Keratinocyte (primary cell): ENCODE measurements at regions not wholly inside any gene's neighbourhood (a gene's known extent, or its start where the extent isn't known, plus 50 kb on each side); places are given as distances from the start of the nearest gene placed in this dataset.
A peak's percentile ranks its signal among the peaks of the same experiment; 100 is the strongest.

Source experiments
- DNase-seq: peaks from one replicate; pipeline ENCODE4 v3.0.0-alpha.2; 2011; ENCODE audit warnings: low read depth, missing footprints, low spot score
- FAIRE-seq: peaks from 2 replicates; lab custom pipeline; 2011; peaks lifted over from hg19 to GRCh38; lab: Jason Lieb, UNC
- H2AFZ ChIP-seq: 2 replicates; pipeline ENCODE4 v1.6.0; 2012; ENCODE audit warnings: low read length, control low read depth, inconsistent platforms; ENCODE audit not compliant: control insufficient read depth
- H3K27ac ChIP-seq: 2 replicates; pipeline ENCODE4 v1.5.1; 2011; ENCODE audit warnings: low read length; ENCODE audit not compliant: control insufficient read depth, insufficient read depth
- H3K27me3 ChIP-seq: 3 replicates; pipeline ENCODE4 v1.6.0; 2011; ENCODE audit warnings: low read length; ENCODE audit not compliant: control insufficient read depth, insufficient read depth; ENCODE audit errors: extremely low read depth
- H3K36me3 ChIP-seq, 2 experiments: 2 replicates in 1 of 2; 3 replicates in 1 of 2; pipeline ENCODE4 v1.5.1; 2011; ENCODE audit warnings: low read length in 2 of 2, mild to moderate bottlenecking in 1 of 2; ENCODE audit not compliant: control insufficient read depth in 2 of 2, insufficient read depth in 2 of 2; ENCODE audit errors: extremely low read depth in 1 of 2
- H3K4me1 ChIP-seq: 3 replicates; pipeline ENCODE4 v1.5.1; 2011; ENCODE audit warnings: low read length; ENCODE audit not compliant: control insufficient read depth, insufficient read depth; ENCODE audit errors: extremely low read depth
- H3K4me2 ChIP-seq: 3 replicates; pipeline ENCODE4 v1.6.0; 2011; ENCODE audit warnings: low read depth, low read length; ENCODE audit not compliant: control insufficient read depth, insufficient read depth; ENCODE audit errors: extremely low read depth
- H3K4me3 ChIP-seq, 3 experiments: fragments of 200-600 bp in 1 of 3; sonication (generic) in 1 of 3; 2 replicates in 2 of 3; 3 replicates in 1 of 3; pipeline ENCODE4 v1.5.1; 2011 to 2016; ENCODE audit warnings: low read length in 3 of 3, mild to moderate bottlenecking in 3 of 3, control low read depth in 2 of 3, inconsistent platforms in 1 of 3, low read depth in 1 of 3, mixed read lengths in 1 of 3, mixed run types in 1 of 3, moderate library complexity in 1 of 3; ENCODE audit not compliant: control insufficient read depth in 2 of 3, insufficient read depth in 2 of 3; ENCODE audit errors: extremely low read depth in 1 of 3
- H3K79me2 ChIP-seq: 2 replicates; pipeline ENCODE4 v1.6.0; 2012; ENCODE audit warnings: low read length; ENCODE audit not compliant: control insufficient read depth, insufficient read depth
- H3K9ac ChIP-seq: 3 replicates; pipeline ENCODE4 v1.6.0; 2011; ENCODE audit warnings: low read length; ENCODE audit not compliant: control insufficient read depth, insufficient read depth; ENCODE audit errors: extremely low read depth
- H3K9me1 ChIP-seq: 3 replicates; pipeline ENCODE4 v1.6.0; 2011; ENCODE audit warnings: low read length; ENCODE audit not compliant: control insufficient read depth, insufficient read depth; ENCODE audit errors: extremely low read depth
- H3K9me3 ChIP-seq: 2 replicates; pipeline ENCODE4 v1.5.1; 2012; ENCODE audit warnings: low read depth, low read length; ENCODE audit not compliant: control insufficient read depth
- H4K20me1 ChIP-seq: 3 replicates; pipeline ENCODE4 v1.6.0; 2011; ENCODE audit warnings: low read length; ENCODE audit not compliant: control insufficient read depth, insufficient read depth; ENCODE audit errors: extremely low read depth
- EZH2 ChIP-seq: IDR thresholded peaks from one replicate; pipeline ENCODE4 v1.6.1; 2012; ENCODE audit warnings: inconsistent platforms, mild to moderate bottlenecking, low read length, moderate library complexity
- dilution Hi-C: fragments of 300-500 bp; cut with MboI; formaldehyde crosslinking; loops from one replicate; pipeline ENCODE4 v1.7.0; 2020; ENCODE audit warnings: low sequenced_read_pairs; ENCODE audit not compliant: extremely low pct_ligation_motif_present
- TF ChIP-seq, protein P1 (sequence below), 3 experiments: IDR thresholded peaks in 1 of 3; conservative IDR thresholded peaks in 1 of 3; optimal IDR thresholded peaks in 1 of 3; 2 replicates in 2 of 3; 3 replicates in 1 of 3; pipeline versions ENCODE3 to v1.5.1; 2011; ENCODE audit warnings: low read length in 3 of 3, mild to moderate bottlenecking in 3 of 3, moderate library complexity in 2 of 3, control low read depth in 1 of 3, inconsistent platforms in 1 of 3; ENCODE audit not compliant: insufficient read depth in 2 of 3; ENCODE audit errors: extremely low read depth in 1 of 3

GRCh38 chr16:48959204-48959603 is 322.4 kb downstream of the CBLN1 start:
- peak; percentile 45 for DNase-seq
- Histone ChIP-seq H3K79me2 (no peaks in the 10 kb centered on the region), H3K9me1 (no peaks in the 10 kb centered on the region), H3K4me3 (no peak overlapping the region), H3K4me1 (peaks cover 45% of the 10 kb centered on the region), H3K9me3 (no peaks in the 10 kb centered on the region), H3K27ac (no peak overlapping the region), H3K36me3 (no peaks in the 10 kb centered on the region), H4K20me1 (no peaks in the 10 kb centered on the region), H2AFZ (no peak overlapping the region), H3K27me3 (no peaks in the 10 kb centered on the region), H3K9ac (no peak overlapping the region), H3K4me2 (no peak overlapping the region)
- peak; percentile 92 for FAIRE-seq
- dilution Hi-C loops: no loop called here
- TF ChIP-seq, protein P1, sequence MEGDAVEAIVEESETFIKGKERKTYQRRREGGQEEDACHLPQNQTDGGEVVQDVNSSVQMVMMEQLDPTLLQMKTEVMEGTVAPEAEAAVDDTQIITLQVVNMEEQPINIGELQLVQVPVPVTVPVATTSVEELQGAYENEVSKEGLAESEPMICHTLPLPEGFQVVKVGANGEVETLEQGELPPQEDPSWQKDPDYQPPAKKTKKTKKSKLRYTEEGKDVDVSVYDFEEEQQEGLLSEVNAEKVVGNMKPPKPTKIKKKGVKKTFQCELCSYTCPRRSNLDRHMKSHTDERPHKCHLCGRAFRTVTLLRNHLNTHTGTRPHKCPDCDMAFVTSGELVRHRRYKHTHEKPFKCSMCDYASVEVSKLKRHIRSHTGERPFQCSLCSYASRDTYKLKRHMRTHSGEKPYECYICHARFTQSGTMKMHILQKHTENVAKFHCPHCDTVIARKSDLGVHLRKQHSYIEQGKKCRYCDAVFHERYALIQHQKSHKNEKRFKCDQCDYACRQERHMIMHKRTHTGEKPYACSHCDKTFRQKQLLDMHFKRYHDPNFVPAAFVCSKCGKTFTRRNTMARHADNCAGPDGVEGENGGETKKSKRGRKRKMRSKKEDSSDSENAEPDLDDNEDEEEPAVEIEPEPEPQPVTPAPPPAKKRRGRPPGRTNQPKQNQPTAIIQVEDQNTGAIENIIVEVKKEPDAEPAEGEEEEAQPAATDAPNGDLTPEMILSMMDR (optimal IDR thresholded peaks at IDR 0.05 in 1 of 3, IDR thresholded peaks at IDR 0.05 in 1 of 3, conservative IDR thresholded peaks at IDR 0.05 in 1 of 3; ENCODE audit: extremely low read depth in 1 of 3, insufficient read depth in 2 of 3, low read length in 3 of 3): no peak
- no peak for TF ChIP-seq EZH2

DNA sequence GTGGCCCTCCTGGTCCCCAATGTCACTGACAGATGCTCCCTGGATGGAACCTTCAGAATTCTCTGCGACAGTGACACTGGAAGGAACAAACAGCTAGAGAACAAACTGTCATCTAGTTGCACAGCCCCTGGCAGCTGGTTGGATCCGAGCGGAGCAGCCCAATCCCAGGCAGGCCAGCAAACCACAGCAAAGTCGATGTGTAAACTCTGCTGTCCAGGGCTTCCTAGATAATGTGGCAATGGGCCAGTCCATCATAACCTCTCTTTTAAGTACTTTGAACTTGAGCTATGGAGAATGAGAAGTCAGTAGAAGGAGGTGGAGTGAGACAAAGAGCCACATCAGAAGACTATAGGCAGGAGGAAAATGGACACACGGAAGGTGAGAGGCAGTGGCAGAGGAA is 323.0 kb downstream of the CBLN1 start:
- DNase-seq (no peak), FAIRE-seq (no peak)
- no peaks in the 10 kb centered on the region for H4K20me1 ChIP-seq
- no peaks in the 10 kb centered on the region for H3K9me1 ChIP-seq
- H3K4me2 ChIP-seq: no peak overlapping the region
- no peak overlapping the region for H3K4me3 ChIP-seq
- TF ChIP-seq, protein P1 (optimal IDR thresholded peaks at IDR 0.05 in 1 of 3, IDR thresholded peaks at IDR 0.05 in 1 of 3, conservative IDR thresholded peaks at IDR 0.05 in 1 of 3; ENCODE audit: extremely low read depth in 1 of 3, insufficient read depth in 2 of 3, low read length in 3 of 3): no peak
- no peak for TF ChIP-seq EZH2
- peaks cover 39% of the 10 kb centered on the region for H3K4me1 ChIP-seq
- no peaks in the 10 kb centered on the region for H3K27me3 ChIP-seq
- no peaks in the 10 kb centered on the region for H3K9me3 ChIP-seq
- H2AFZ ChIP-seq: no peak overlapping the region
- H3K9ac ChIP-seq: no peak overlapping the region
- H3K79me2 ChIP-seq: no peaks in the 10 kb centered on the region
- no peaks in the 10 kb centered on the region for H3K36me3 ChIP-seq
- H3K27ac ChIP-seq: no peak overlapping the region
- dilution Hi-C loops: no loop called here
